ENCODE measurements at regions not wholly inside any gene's neighbourhood (a gene's known extent, or its start where the extent isn't known, plus 50 kb on each side); places are given as distances from the start of the nearest gene placed in this dataset.

DNA sequence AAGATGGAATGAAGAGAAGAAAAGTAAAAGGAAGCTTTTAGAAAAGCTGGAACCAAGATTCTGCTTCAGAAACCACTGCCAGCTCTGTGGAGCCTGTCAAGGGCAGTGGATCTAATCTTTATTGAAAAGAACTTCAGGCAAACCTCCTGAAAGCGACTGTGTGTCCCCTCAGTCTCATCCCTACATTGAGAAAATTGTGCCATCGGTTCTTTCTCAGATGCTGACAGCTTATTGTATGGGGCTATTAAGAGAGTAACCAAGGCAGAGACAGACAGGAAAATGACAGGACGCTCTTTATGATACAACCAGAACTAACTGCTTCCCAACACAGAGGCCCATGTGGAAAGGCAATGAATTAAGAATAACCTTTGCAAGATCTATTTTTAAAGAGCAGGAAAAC, 763.2 kb upstream of the CHAC2 start:
- H3K4me3 Mint-ChIP-seq, result no peak overlapping the region
- intact Hi-C loops (cut with micrococcal nuclease), result no loop called here

DNA sequence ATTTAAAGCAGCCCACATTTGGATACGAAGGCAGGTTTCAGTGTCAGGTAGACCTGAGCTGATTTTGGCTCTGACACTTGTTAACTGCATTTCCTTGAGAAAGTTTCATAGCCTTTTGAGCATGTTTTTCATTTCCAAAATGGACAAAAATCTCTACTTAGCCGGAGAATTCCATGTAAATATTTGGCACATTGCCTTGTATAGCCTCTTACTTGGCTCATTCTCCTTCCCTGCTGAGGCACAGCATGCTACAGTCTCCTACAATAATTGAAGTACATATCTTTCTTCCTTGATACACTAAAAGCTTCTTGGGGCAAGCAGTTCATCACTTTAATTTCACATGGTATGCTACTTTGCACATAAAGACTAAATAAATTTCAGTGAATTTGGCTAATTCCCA, 772.2 kb upstream of the CHAC2 start:
- Mint-ChIP-seq H3K36me3 (ENCODE audit: low read depth) (no peaks in the 10 kb centered on the region), H3K27ac (no peak overlapping the region), H3K27me3 (no peaks in the 10 kb centered on the region), H3K4me3 (no peak overlapping the region), H3K9me3 (peaks cover 7% of the 10 kb centered on the region), H3K4me1 (no peaks in the 10 kb centered on the region)
- no peak for DNase-seq
- intact Hi-C loops (cut with micrococcal nuclease), result no loop called here

More for the DNA sequence above, 763.2 kb upstream of the CHAC2 start:
- Mint-ChIP-seq H3K36me3 (ENCODE audit: low read depth) (no peaks in the 10 kb centered on the region), H3K9me3 (no peaks in the 10 kb centered on the region), H3K27ac (no peak overlapping the region), H3K4me1 (no peaks in the 10 kb centered on the region), H3K27me3 (no peaks in the 10 kb centered on the region)
- no peak for DNase-seq

DNA sequence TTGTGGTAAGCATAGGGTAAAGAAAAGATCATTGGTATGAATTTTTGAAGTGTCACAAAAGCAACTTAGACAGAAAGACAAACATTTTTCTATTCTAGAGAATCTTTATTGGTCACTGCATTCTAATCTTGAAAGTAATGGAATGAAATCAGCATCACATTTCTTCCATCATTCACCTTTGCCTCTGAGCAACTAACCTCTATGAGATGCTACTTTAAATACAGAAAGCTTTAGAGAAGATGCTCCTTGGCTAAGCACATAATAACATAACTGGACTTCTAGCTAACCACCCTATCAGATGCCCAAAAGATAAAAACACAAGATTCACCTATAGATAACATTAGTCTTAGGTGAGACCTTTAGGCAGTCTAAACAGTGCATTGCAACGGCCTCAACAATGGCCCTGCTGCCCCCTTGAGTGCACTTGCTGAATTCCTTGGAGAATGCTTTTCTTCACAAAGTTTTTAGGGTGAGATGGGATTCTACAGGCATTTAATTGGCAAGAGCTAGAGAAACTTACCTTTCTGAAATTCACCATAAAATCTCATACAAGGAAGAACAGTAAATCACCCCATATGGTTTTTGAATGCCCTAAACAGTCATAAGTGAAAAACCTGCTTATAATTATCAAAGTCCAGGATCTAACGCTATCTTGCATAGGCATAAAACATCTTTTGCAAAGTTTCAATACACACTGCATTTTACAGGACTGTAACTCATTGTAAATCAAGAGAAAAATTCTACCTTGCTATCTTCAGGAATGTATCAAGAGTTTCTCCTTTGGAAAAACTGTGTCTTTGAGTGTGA, 791.3 kb upstream of the CHAC2 start:
- Mint-ChIP-seq H3K4me1 (no peaks in the 10 kb centered on the region), H3K4me3 (no peak overlapping the region), H3K36me3 (ENCODE audit: low read depth) (no peaks in the 10 kb centered on the region), H3K9me3 (no peaks in the 10 kb centered on the region), H3K27ac (no peak overlapping the region), H3K27me3 (no peaks in the 10 kb centered on the region)
- intact Hi-C loops (cut with micrococcal nuclease), result no loop called here
- DNase-seq, result no peak

DNA sequence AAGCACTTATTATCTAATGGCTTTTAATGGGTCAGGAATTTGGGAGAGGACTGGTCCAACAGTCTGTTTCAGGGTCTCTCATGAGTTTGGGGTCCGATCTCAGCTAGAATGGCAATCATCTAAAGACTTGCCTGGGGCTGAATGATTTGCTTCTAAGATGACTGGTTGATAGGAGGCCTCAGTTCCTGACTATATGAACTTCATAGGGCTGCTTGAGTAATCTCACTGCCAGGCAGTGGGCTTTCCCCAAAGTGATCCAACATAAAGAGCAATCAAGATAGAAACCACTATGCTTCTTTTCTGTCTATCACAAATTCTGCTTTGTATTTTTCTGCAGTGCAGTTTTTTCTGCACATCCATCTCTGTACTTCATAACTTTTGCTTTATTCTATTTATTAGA, 793.5 kb upstream of the CHAC2 start:
- Mint-ChIP-seq H3K27me3 (no peaks in the 10 kb centered on the region), H3K9me3 (no peaks in the 10 kb centered on the region), H3K4me1 (no peaks in the 10 kb centered on the region), H3K36me3 (ENCODE audit: low read depth) (no peaks in the 10 kb centered on the region), H3K4me3 (no peak overlapping the region), H3K27ac (no peak overlapping the region)
- no peak for DNase-seq
- intact Hi-C loops (cut with micrococcal nuclease), result no loop called here

DNA sequence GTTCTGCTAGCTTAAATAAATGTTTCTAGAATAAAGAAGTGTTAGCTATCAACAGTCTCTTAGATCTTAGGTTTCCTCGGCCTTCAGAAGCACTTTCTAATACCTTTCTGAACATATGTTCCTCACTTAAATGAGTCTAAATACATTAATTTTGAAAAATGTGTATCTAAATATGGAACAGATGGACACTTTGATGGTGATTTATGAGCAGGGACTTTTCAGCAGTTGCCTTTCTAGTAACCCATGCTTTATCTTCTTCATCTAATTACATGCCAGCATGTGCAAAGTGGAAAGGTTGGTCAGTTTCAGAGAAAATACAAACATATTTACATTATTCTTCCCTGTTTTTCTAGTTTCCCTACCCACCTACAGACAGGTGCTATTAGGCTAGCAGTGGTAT, 797.0 kb upstream of the CHAC2 start:
- Mint-ChIP-seq H3K9me3 (no peaks in the 10 kb centered on the region), H3K4me1 (no peaks in the 10 kb centered on the region), H3K36me3 (ENCODE audit: low read depth) (no peaks in the 10 kb centered on the region), H3K27ac (no peak overlapping the region), H3K4me3 (no peak overlapping the region), H3K27me3 (no peaks in the 10 kb centered on the region)
- intact Hi-C loops (cut with micrococcal nuclease), result no loop called here
- no peak for DNase-seq

DNA sequence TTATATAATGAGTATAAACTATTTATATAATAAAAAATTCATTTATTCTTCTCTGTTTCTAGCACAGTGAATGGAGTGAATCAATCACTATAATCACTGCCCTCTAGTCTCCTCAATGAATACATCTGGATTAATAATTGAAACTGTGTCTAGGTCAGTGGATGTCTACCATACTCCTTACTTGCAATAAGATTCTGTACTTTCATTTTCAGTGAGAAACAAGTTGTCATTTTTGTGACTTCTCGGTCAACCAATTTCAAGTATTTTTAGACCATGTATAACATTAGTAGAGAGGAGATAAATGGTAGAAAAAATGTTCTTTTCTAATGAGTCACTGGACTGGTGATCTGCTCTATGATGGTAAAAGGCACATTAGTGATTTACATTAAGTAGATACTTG, 799.6 kb upstream of the CHAC2 start:
- no peak overlapping the region for H3K4me3 Mint-ChIP-seq
- intact Hi-C loops (cut with micrococcal nuclease), result no loop called here
- H3K27ac Mint-ChIP-seq, result no peak overlapping the region
- H3K9me3 Mint-ChIP-seq, result no peaks in the 10 kb centered on the region
- no peak for DNase-seq
- H3K4me1 Mint-ChIP-seq, result no peaks in the 10 kb centered on the region
- no peaks in the 10 kb centered on the region for H3K36me3 Mint-ChIP-seq (ENCODE audit: low read depth)
- H3K27me3 Mint-ChIP-seq, result no peaks in the 10 kb centered on the region

DNA sequence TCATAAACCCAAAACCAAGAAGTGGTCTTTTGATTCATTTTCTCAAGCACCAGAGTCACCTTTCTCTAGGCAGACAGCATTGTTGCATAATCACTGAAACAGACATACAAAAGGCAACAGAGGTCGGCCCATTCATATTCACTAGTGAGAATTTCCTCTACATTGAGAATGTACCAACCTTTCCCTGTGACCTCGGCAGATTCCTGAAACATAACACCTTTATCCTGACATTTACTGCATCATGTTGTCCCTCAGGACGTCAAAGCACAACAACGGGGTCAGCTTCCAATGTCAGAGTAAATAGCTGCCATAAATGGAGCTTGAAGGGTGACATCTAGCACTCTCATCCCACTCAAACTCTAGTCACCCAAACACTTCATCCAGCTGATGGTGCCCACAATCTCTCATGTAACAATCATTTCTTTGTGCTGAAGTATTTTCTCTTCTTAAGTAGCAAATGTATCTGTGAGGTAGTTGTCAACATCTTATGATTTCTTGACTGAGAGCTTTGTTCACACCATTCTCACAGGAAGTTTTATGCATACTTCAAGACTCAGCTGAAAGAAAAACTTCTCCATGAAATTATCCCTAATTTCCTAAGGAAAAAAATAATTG, 802.6 kb upstream of the CHAC2 start:
- Mint-ChIP-seq H3K27ac (no peak overlapping the region), H3K36me3 (ENCODE audit: low read depth) (no peaks in the 10 kb centered on the region), H3K27me3 (no peaks in the 10 kb centered on the region), H3K4me3 (no peak overlapping the region), H3K9me3 (no peaks in the 10 kb centered on the region), H3K4me1 (no peaks in the 10 kb centered on the region)
- no peak for DNase-seq
- intact Hi-C loops (cut with micrococcal nuclease), result no loop called here

DNA sequence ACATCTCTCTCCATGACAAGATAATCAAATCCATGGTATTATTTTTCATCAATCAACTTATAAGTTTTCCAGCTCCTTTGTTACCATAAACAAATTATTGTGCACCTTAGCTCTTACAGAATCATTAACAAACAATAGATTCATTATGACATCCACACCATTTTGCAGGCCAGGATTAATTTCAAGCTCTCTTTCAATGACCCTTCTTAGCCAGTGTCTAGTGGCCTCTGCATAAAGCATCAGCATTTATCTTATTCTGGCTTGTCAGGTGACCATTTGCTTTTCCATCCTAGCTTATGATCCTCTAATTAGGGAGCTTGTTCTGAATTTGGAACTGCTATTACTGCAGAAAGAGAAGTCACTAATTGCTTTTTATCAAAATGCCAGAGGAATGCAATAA, 806.2 kb upstream of the CHAC2 start:
- Mint-ChIP-seq H3K4me1 (no peaks in the 10 kb centered on the region), H3K36me3 (ENCODE audit: low read depth) (no peaks in the 10 kb centered on the region), H3K27ac (no peak overlapping the region), H3K4me3 (no peak overlapping the region), H3K27me3 (no peaks in the 10 kb centered on the region), H3K9me3 (no peaks in the 10 kb centered on the region)
- intact Hi-C loops (cut with micrococcal nuclease), result no loop called here
- no peak for DNase-seq

DNA sequence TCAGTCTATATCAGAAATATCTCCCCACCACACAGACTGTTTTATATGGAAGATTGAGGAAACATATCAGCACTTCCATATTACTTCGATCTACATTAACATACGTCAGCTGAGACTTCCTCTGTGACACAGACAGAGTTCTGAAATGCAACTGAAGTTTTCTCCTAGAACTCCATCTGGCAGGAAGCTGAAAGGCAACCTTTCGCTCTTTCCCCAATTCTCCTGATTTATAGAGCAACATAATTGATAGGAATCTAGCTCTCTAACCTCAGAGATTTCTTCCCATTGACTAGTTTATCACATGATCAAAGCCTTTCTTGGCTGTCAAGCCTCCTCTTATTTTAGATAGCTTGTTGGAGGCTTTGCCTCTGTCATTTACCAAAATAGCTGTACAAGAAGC, 806.7 kb upstream of the CHAC2 start:
- no peak overlapping the region for H3K27ac Mint-ChIP-seq
- no peak overlapping the region for H3K4me3 Mint-ChIP-seq
- no peaks in the 10 kb centered on the region for H3K27me3 Mint-ChIP-seq
- no peaks in the 10 kb centered on the region for H3K4me1 Mint-ChIP-seq
- no peaks in the 10 kb centered on the region for H3K9me3 Mint-ChIP-seq
- no peak for DNase-seq
- intact Hi-C loops (cut with micrococcal nuclease), result no loop called here
- no peaks in the 10 kb centered on the region for H3K36me3 Mint-ChIP-seq (ENCODE audit: low read depth)

DNA sequence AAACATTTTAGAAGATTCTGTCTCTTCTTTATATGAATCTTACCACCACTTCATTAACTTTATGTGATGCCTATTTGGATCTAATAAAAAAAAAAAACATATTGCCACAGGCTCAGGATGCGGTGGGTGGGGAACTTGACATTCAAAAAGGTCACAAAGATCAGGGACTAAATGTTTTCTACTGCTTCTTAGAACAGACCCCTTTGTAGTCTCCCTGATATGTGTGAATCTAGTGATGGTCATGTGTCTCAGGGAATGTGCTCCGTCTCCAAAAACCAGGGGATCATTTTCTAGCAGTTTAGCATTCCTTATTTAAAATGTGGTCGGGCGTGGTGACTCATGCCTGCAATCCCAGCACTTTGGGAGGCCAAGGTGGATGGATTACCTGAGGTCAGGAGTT, 807.8 kb upstream of the CHAC2 start:
- Mint-ChIP-seq H3K36me3 (ENCODE audit: low read depth) (no peaks in the 10 kb centered on the region), H3K9me3 (no peaks in the 10 kb centered on the region), H3K4me3 (no peak overlapping the region), H3K4me1 (no peaks in the 10 kb centered on the region), H3K27ac (no peak overlapping the region), H3K27me3 (no peaks in the 10 kb centered on the region)
- DNase-seq, result no peak
- intact Hi-C loops (cut with micrococcal nuclease), result no loop called here

DNA sequence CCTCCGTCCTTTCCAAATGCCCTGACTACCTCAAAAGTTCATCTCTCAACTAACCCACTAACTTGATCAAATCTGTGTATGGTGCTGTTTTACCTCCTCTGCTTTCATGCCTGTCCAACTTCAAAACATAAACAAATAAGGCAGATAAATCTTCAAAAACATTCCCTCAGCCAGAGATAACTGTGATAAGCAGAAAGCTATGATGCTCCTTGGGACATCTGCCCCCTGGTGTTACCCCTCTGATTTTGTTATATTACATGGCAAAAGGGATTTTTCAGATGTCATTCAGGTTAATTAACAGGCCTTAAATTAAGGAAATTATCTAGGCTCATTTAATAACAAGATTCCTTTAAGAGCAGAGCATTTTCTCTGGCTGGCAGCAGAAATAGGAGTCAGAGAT, 810.8 kb upstream of the CHAC2 start:
- no peaks in the 10 kb centered on the region for H3K9me3 Mint-ChIP-seq
- intact Hi-C loops (cut with micrococcal nuclease), result no loop called here
- no peaks in the 10 kb centered on the region for H3K27me3 Mint-ChIP-seq
- H3K4me1 Mint-ChIP-seq, result no peaks in the 10 kb centered on the region
- no peak overlapping the region for H3K4me3 Mint-ChIP-seq
- no peak overlapping the region for H3K27ac Mint-ChIP-seq
- no peak for DNase-seq
- H3K36me3 Mint-ChIP-seq (ENCODE audit: low read depth), result no peaks in the 10 kb centered on the region

DNA sequence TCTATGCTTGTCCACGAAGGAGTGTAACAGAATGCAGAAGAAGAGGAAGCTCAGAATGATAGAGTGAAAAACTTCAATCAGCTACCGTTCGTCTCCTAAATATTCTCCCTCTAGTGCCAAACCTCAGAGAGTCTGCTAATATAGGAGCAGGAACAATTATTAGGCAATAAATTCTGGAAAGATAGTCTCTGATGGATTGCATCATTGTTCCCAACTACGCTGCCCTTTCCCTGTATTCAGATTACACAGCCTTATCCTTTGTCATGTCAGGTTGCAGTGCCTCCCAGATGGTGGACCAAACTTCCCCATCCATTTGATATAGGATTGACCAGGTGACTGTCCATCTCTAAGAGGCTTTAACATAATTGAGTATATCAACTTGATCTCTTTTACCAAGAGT, 811.5 kb upstream of the CHAC2 start:
- Mint-ChIP-seq H3K27me3 (no peaks in the 10 kb centered on the region), H3K4me3 (no peak overlapping the region), H3K36me3 (ENCODE audit: low read depth) (no peaks in the 10 kb centered on the region), H3K9me3 (no peaks in the 10 kb centered on the region), H3K4me1 (no peaks in the 10 kb centered on the region), H3K27ac (no peak overlapping the region)
- DNase-seq, result no peak
- intact Hi-C loops (cut with micrococcal nuclease), result no loop called here

DNA sequence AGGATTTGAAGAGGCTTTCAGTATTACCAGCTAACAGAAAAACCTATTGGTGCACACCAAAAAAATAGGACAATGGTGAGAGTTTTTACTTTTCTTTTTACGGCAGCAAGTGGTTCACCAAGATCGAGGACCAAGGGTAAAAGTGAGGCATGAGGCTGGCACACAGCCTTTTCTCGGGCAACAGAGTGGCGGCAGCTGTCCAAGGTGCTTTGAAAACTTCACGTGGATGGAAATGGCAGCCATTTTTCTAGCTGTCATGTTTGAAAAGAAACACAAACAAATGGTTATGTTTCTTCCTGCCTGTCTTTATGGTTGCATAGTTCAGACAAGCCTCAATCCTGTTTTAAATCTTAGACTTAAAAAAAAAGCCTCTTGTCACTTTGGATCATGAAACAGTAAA, 812.5 kb upstream of the CHAC2 start:
- no peak overlapping the region for H3K4me3 Mint-ChIP-seq
- no peak for DNase-seq
- H3K9me3 Mint-ChIP-seq, result no peaks in the 10 kb centered on the region
- H3K36me3 Mint-ChIP-seq (ENCODE audit: low read depth), result no peaks in the 10 kb centered on the region
- intact Hi-C loops (cut with micrococcal nuclease), result no loop called here
- H3K4me1 Mint-ChIP-seq, result no peaks in the 10 kb centered on the region
- no peak overlapping the region for H3K27ac Mint-ChIP-seq
- no peaks in the 10 kb centered on the region for H3K27me3 Mint-ChIP-seq

DNA sequence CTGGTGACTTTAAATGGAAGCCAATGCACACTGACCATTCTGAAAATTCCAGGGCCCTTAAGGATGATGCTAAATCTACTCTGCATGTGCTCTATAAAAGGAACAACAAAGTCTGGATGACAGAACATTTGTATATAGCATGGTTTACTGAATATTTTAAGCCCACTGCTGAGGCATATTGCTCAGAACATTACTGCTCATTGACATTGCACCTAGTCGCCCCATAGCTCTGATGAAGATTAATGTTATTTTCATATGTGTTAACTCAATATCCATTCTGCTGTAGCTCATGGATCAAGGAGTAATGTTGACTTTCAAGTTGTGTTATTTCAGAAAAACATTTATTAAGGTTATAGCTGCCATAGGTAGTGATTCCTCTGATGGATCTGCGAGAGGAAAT, 827.5 kb upstream of the CHAC2 start:
- peaks cover 2% of the 10 kb centered on the region for H3K4me1 Mint-ChIP-seq
- intact Hi-C loops (cut with micrococcal nuclease), result no loop called here
- no peak overlapping the region for H3K27ac Mint-ChIP-seq
- peaks cover 4% of the 10 kb centered on the region for H3K9me3 Mint-ChIP-seq
- H3K36me3 Mint-ChIP-seq (ENCODE audit: low read depth), result no peaks in the 10 kb centered on the region
- no peak overlapping the region for H3K4me3 Mint-ChIP-seq
- no peak for DNase-seq
- H3K27me3 Mint-ChIP-seq, result no peaks in the 10 kb centered on the region

DNA sequence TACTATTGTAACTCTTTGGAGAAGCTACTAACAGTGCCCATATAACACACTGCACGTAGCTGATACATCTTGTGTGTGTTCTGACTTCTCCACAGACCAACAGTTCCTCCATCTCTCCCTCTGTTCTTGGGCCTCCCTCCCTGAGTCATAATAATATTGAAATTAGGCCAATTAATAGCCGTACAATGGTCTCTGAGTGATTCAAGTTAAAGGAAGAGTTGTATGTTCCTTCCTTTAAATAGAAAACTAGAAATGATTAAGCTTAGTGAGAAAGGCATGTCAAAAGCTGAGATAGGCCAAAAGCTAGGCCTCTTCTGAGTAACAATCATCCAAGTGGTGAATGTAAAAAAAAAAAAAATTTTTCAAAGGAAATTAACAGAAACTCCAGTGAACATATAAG, 828.4 kb upstream of the CHAC2 start:
- Mint-ChIP-seq H3K4me3 (no peak overlapping the region), H3K36me3 (ENCODE audit: low read depth) (no peaks in the 10 kb centered on the region), H3K9me3 (peaks cover 4% of the 10 kb centered on the region), H3K27me3 (no peaks in the 10 kb centered on the region), H3K27ac (no peak overlapping the region), H3K4me1 (peaks cover 2% of the 10 kb centered on the region)
- no peak for DNase-seq
- intact Hi-C loops (cut with micrococcal nuclease), result no loop called here
